Astrocyte of the cerebellum (primary cell): ENCODE measurements at regions not wholly inside any gene's neighbourhood (a gene's known extent, or its start where the extent isn't known, plus 50 kb on each side); places are given as distances from the start of the nearest gene placed in this dataset.

ENCODE experiments used
- DNase-seq: peaks from one replicate; pipeline ENCODE4 v3.0.0-alpha.2; 2011; ENCODE audit warnings: low read depth
- H3K4me3 ChIP-seq: 2 replicates; pipeline ENCODE4 v1.5.1; 2011; ENCODE audit warnings: mild to moderate bottlenecking, low read depth, low read length, moderate library complexity
- in situ Hi-C: cut with HindIII; loops from 2 replicates; pipeline ENCODE4 v1.10.0; 2017; ENCODE audit warnings: low sequenced_read_pairs
- TF ChIP-seq, protein P1 (sequence below): IDR thresholded peaks from 2 replicates; pipeline ENCODE4 v1.5.1; 2012; ENCODE audit warnings: low read length, low read depth, moderate library complexity, mild to moderate bottlenecking; ENCODE audit errors: missing control alignments

- TF ChIP-seq, protein P1, sequence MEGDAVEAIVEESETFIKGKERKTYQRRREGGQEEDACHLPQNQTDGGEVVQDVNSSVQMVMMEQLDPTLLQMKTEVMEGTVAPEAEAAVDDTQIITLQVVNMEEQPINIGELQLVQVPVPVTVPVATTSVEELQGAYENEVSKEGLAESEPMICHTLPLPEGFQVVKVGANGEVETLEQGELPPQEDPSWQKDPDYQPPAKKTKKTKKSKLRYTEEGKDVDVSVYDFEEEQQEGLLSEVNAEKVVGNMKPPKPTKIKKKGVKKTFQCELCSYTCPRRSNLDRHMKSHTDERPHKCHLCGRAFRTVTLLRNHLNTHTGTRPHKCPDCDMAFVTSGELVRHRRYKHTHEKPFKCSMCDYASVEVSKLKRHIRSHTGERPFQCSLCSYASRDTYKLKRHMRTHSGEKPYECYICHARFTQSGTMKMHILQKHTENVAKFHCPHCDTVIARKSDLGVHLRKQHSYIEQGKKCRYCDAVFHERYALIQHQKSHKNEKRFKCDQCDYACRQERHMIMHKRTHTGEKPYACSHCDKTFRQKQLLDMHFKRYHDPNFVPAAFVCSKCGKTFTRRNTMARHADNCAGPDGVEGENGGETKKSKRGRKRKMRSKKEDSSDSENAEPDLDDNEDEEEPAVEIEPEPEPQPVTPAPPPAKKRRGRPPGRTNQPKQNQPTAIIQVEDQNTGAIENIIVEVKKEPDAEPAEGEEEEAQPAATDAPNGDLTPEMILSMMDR: no peak
Observed at GRCh38 chr2:150847578-150847977, 360.1 kb upstream of the RND3 start.

DNA sequence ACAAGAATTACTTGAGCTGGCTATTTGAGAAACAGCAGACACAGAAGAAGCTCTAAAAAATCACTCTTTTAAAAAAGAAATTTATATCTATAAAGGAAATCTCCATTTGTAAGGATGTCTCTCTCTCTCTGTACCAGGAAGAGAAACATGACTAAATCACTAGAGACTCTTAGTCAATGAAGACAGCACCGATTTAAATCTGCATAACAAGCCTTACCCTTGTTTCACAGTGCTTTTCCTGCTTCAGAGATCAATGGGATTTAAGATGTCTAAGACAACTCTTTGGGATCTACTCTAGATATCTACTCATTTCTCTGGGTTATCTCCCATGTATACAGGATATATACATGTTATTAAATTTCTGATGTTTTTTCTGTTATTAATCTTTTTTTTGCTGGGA lies 359.2 kb upstream of the RND3 start:
- H3K4me3 ChIP-seq: no peak overlapping the region
- no peak for DNase-seq
- in situ Hi-C loops: no loop called here
- TF ChIP-seq, protein P1: no peak

More at GRCh38 chr2:150847578-150847977, 360.1 kb upstream of the RND3 start:
- DNase-seq: no peak
- in situ Hi-C loops: no loop called here
- H3K4me3 ChIP-seq: no peak overlapping the region

DNA sequence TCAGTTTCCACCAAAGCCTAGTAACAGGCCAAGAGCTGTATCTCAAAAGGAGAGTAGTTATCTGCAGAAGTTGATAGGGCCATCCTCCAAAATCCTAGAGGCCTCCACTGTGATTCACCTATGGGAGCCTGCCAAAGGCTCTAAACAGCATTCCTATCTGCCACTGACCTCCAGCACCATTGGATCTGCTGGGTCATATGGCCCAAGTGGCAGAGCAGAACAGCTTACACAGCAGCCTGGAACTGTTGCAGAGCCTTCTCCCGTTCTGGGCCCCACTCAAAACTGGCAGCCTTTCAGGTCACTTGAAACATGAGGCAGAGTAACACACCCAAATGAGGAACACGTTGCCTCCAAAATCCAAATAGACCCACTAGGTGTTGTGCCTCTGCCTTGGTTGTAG lies 345.2 kb upstream of the RND3 start:
- H3K4me3 ChIP-seq: no peak overlapping the region
- TF ChIP-seq, protein P1: no peak
- in situ Hi-C loops: no loop called here
- DNase-seq: no peak

DNA sequence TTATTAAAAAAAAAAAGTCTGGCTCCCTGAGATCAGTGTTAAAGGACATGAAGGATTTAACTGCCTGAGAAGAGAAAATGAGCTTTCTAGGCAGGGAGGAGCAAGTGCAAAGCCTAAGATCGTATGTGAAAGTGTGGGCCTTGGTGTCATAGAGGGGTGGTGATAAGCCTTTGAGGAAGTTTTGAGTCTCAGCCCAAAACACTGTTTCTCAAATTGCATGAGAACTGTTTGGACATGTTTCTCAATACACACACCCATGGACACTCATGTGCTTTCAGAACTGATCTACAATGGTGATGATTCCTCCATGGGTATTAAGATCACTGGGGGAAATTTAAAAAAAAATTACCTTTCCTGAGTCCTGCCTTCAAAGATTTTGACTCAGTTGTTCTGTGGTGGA lies 336.7 kb upstream of the RND3 start:
- in situ Hi-C loops: no loop called here
- H3K4me3 ChIP-seq: no peak overlapping the region
- TF ChIP-seq, protein P1: no peak

GRCh38 chr2:150817422-150817821 lies 330.0 kb upstream of the RND3 start:
- no peak for DNase-seq
- H3K4me3 ChIP-seq: no peak overlapping the region
- TF ChIP-seq, protein P1: no peak
- in situ Hi-C loops: no loop called here

More for the DNA sequence above, 336.7 kb upstream of the RND3 start:
- DNase-seq: no peak

DNA sequence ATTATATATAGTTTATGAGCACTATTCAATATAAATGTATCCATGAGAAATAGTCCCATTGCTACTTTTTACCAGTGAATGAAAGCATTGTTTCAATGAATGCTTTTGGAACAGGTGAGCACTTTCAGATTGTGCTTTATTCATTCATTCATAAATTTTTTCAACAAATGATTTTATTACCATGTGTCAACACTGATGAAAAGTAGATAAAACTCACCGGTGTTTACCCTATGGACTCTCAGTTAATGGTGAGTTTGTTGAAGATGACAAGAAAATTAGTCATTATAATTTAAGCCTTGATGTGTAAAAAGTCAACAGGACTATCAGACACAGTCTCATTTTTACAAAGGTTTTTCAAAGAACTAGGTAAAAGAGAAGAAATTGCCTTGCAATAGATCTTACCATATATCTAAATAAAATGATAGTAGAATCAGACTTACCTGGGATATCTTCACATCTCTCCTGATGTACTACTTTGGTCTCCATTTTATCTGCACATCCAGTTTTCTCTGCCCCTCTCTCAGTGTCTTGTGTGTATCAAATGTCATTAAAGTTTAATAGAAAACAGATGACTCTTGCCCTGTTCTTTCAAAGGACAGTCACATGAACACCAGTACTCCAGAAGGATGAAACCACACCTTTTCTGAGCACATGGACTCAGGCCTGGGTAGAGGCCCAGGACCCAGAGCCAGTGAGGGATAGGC lies 325.3 kb upstream of the RND3 start:
- TF ChIP-seq, protein P1: no peak
- in situ Hi-C loops: no loop called here
- H3K4me3 ChIP-seq: no peak overlapping the region
- no peak for DNase-seq
